DOHH2 (cell line): ENCODE measurements at regions not wholly inside any gene's neighbourhood (a gene's known extent, or its start where the extent isn't known, plus 50 kb on each side); places are given as distances from the start of the nearest gene placed in this dataset.
"Not testable (repeated sequence)": the region's sequence is repeated elsewhere in the genome, so short reads cannot be mapped to it uniquely, and the experiment has no call there.

ENCODE experiments used
- CTCF ChIP-seq: fragments of 200-600 bp; sonication (generic); IDR thresholded peaks from one replicate; pipeline ENCODE4 v1.5.1; 2014; ENCODE audit warnings: antibody characterized with exemption, mild to moderate bottlenecking, low read depth, low read length; ENCODE audit not compliant: poor library complexity, severe bottlenecking
- EZH2phosphoT487 ChIP-seq: fragments of 200-600 bp; sonication (generic); IDR thresholded peaks from 2 replicates; pipeline ENCODE4 v1.6.1; 2017; ENCODE audit warnings: borderline replicate concordance, mild to moderate bottlenecking, antibody characterized with exemption, low read length, moderate library complexity, mixed read lengths

GRCh38 chr6:28848756-28849155 is 75.0 kb downstream of the TRIM27 start:
- peak; percentile 25 for TF ChIP-seq CTCF
- TF ChIP-seq EZH2phosphoT487: not testable (repeated sequence)
